IMR-90 (cell line): ENCODE measurements at regions not wholly inside any gene's neighbourhood (a gene's known extent, or its start where the extent isn't known, plus 50 kb on each side); places are given as distances from the start of the nearest gene placed in this dataset.

Experiments used
- ATAC-seq: fragments of 200-7000 bp; cut with Tn5 transposase; 2 replicates; pipeline ENCODE4 v1.9.1; 2020; ENCODE audit warnings: low read depth, mild to moderate bottlenecking, moderate library complexity
- BruUV-seq: library from RNA; stranded (reverse); fragments of 400-500 nt; replicated peaks from 2 replicates; lab custom pipeline; 2021; lab: Mats Ljungman, UMichigan
- CTCF ChIA-PET: fragments of 300-600 bp; formaldehyde crosslinking; extraction: SDS; loops from one replicate; lab custom pipeline; 2021; ENCODE audit warnings: antibody characterized with exemption; lab: Yijun Ruan, JAX
- POLR2A ChIA-PET: fragments of 300-600 bp; sonication (Branson Sonifier 250); formaldehyde crosslinking; loops from one replicate; lab custom pipeline; 2022; ENCODE audit warnings: antibody characterized with exemption; ENCODE audit not compliant: unreplicated experiment; lab: Charles Lee
- DNase-seq: peaks from one replicate; pipeline ENCODE4 v3.0.0; 2013
- H2AFZ ChIP-seq: replicated peaks from 2 replicates; pipeline ENCODE3; 2013; ENCODE audit warnings: low read length, mild to moderate bottlenecking; ENCODE audit not compliant: poor library complexity
- H2AK5ac ChIP-seq: 2 replicates; pipeline ENCODE4 v1.6.1; 2013; ENCODE audit warnings: low read depth, low read length, inconsistent platforms
- H2AK9ac ChIP-seq: replicated peaks from 2 replicates; pipeline ENCODE3; 2013; ENCODE audit warnings: mild to moderate bottlenecking, low read depth, low read length, moderate library complexity; ENCODE audit not compliant: poor library complexity
- H2BK120ac ChIP-seq: 2 replicates; pipeline ENCODE4 v1.6.1; 2013; ENCODE audit warnings: low read depth, low read length, inconsistent platforms
- H2BK15ac ChIP-seq: 3 replicates; pipeline ENCODE4 v1.6.1; 2013; ENCODE audit warnings: low read depth, low read length, inconsistent platforms
- H2BK20ac ChIP-seq: 2 replicates; pipeline ENCODE4 v1.6.1; 2013; ENCODE audit warnings: low read depth, mild to moderate bottlenecking, inconsistent platforms, low read length, moderate library complexity
- H2BK5ac ChIP-seq: 2 replicates; pipeline ENCODE4 v1.6.1; 2013; ENCODE audit warnings: mild to moderate bottlenecking, low read depth, low read length, inconsistent platforms; ENCODE audit not compliant: poor library complexity, severe bottlenecking
- H3K14ac ChIP-seq: replicated peaks from 2 replicates; pipeline ENCODE4 v1.6.1; 2013; ENCODE audit warnings: low read depth, low read length, inconsistent platforms
- H3K18ac ChIP-seq: 2 replicates; pipeline ENCODE4 v1.6.1; 2013; ENCODE audit warnings: low read depth, low read length, control low read depth
- H3K23ac ChIP-seq: 2 replicates; pipeline ENCODE4 v1.6.1; 2013; ENCODE audit warnings: low read depth, low read length, inconsistent platforms
- H3K27ac ChIP-seq: 2 replicates; pipeline ENCODE4 v1.5.1; 2013; ENCODE audit warnings: mild to moderate bottlenecking, control low read depth, low read length; ENCODE audit not compliant: insufficient read depth
- H3K27me3 ChIP-seq: 2 replicates; pipeline ENCODE4 v1.6.1; 2013; ENCODE audit warnings: low read length; ENCODE audit not compliant: control insufficient read depth, insufficient read depth
- H3K36me3 ChIP-seq: 2 replicates; pipeline ENCODE4 v1.6.1; 2013; ENCODE audit warnings: low read length, mixed read lengths; ENCODE audit not compliant: control insufficient read depth, insufficient read depth
- H3K4ac ChIP-seq: 2 replicates; pipeline ENCODE4 v1.6.1; 2013; ENCODE audit warnings: low read depth, low read length, inconsistent platforms
- H3K4me1 ChIP-seq: 2 replicates; pipeline ENCODE4 v1.6.1; 2013; ENCODE audit warnings: low read length, mixed read lengths; ENCODE audit not compliant: control insufficient read depth, insufficient read depth
- H3K4me2 ChIP-seq: 2 replicates; pipeline ENCODE4 v1.6.1; 2013; ENCODE audit warnings: low read depth, mild to moderate bottlenecking, control low read depth, low read length, moderate library complexity
- H3K4me3 ChIP-seq: 2 replicates; pipeline ENCODE4 v1.5.1; 2013; ENCODE audit warnings: low read depth, mild to moderate bottlenecking, control low read depth, low read length, moderate library complexity; ENCODE audit not compliant: insufficient read depth
- H3K56ac ChIP-seq: 2 replicates; pipeline ENCODE4 v1.6.1; 2013; ENCODE audit warnings: low read length, inconsistent platforms; ENCODE audit not compliant: insufficient read depth; ENCODE audit errors: extremely low read depth
- H3K79me1 ChIP-seq, 2 experiments: 2 replicates each; pipeline ENCODE4 v1.6.1; 2013; ENCODE audit warnings: low read length in 2 of 2, inconsistent platforms in 1 of 2, low read depth in 1 of 2
- H3K9ac ChIP-seq: 2 replicates; pipeline ENCODE4 v1.6.1; 2013; ENCODE audit warnings: low read depth, low read length, control low read depth
- H3K9me1 ChIP-seq: 2 replicates; pipeline ENCODE4 v1.6.1; 2013; ENCODE audit warnings: low read length, inconsistent platforms; ENCODE audit not compliant: insufficient read depth
- H3K9me3 ChIP-seq: 2 replicates; pipeline ENCODE4 v1.6.1; 2013; ENCODE audit warnings: low read length; ENCODE audit not compliant: control insufficient read depth, insufficient read depth
- H4K20me1 ChIP-seq: 2 replicates; pipeline ENCODE4 v1.6.1; 2013; ENCODE audit warnings: low read length, inconsistent platforms; ENCODE audit not compliant: insufficient read depth
- H4K5ac ChIP-seq: 2 replicates; pipeline ENCODE4 v1.6.1; 2013; ENCODE audit warnings: mild to moderate bottlenecking, low read depth, low read length, control low read depth
- H4K8ac ChIP-seq, 2 experiments: 2 replicates each; pipeline ENCODE4 v1.6.1; 2013; ENCODE audit warnings: low read depth in 2 of 2, low read length in 2 of 2, control low read depth in 1 of 2, inconsistent platforms in 1 of 2
- H4K91ac ChIP-seq: 2 replicates; pipeline ENCODE4 v1.6.1; 2013; ENCODE audit warnings: low read depth, low read length, inconsistent platforms; ENCODE audit not compliant: insufficient read depth
- ELK1 ChIP-seq: fragments of 150-350 bp; IDR thresholded peaks from 2 replicates; pipeline ENCODE4 v1.6.1; 2016; ENCODE audit warnings: low read depth, mild to moderate bottlenecking, low read length, moderate library complexity, borderline replicate concordance
- FOS ChIP-seq: fragments of 150-350 bp; IDR thresholded peaks from 2 replicates; pipeline ENCODE4 v1.6.1; 2016; ENCODE audit warnings: low read depth, low read length
- MAZ ChIP-seq: IDR thresholded peaks from 2 replicates; pipeline ENCODE4 v1.6.1; 2012; ENCODE audit warnings: low read depth, mild to moderate bottlenecking, low read length, improper control_type of control experiment, moderate library complexity, borderline replicate concordance
- MXI1 ChIP-seq: IDR thresholded peaks from 2 replicates; pipeline ENCODE4 v1.6.1; 2012; ENCODE audit warnings: low read depth, mild to moderate bottlenecking, low read length, moderate library complexity, borderline replicate concordance
- POLR2A ChIP-seq: IDR thresholded peaks from 2 replicates; pipeline ENCODE4 v1.6.1; 2012; ENCODE audit warnings: mild to moderate bottlenecking, low read depth, low read length
- RAD21 ChIP-seq: IDR thresholded peaks from 2 replicates; pipeline ENCODE4 v1.6.1; 2012; ENCODE audit warnings: low read length, improper control_type of control experiment
- RFX5 ChIP-seq: IDR thresholded peaks from 2 replicates; pipeline ENCODE4 v1.8.0; 2012; ENCODE audit warnings: low read depth, mild to moderate bottlenecking, low read length, moderate library complexity
- SMC3 ChIP-seq: fragments of 150-350 bp; IDR thresholded peaks from 2 replicates; pipeline ENCODE4 v1.6.1; 2016; ENCODE audit warnings: low read depth, mild to moderate bottlenecking, antibody characterized with exemption, low read length, moderate library complexity
- WGBS, 2 experiments: methylation state at CpG; one replicate each; pipeline versions ENCODE4 v1.1.5 to v1.1.7; 2013; ENCODE audit warnings: missing lambda C conversion rate in 2 of 2; ENCODE audit not compliant: insufficient read length in 1 of 2; ENCODE audit errors: extremely low coverage in 2 of 2; 5-methylcytosine and 5-hydroxymethylcytosine counted together
- dilution Hi-C: fragments of 300-500 bp; cut with HindIII; formaldehyde crosslinking; loops from one replicate; pipeline ENCODE4 v1.14.3; 2018; ENCODE audit warnings: low sequenced_read_pairs; ENCODE audit not compliant: unreplicated experiment
- in situ Hi-C: fragments of 300-500 bp; cut with MboI; formaldehyde crosslinking; loops from 3 replicates; pipeline ENCODE4 v1.14.3; 2019; ENCODE audit warnings: low sequenced_read_pairs, inconsistent platforms, mixed read lengths
- intact Hi-C: fragments of 100-400 bp; cut with micrococcal nuclease; formaldehyde crosslinking; loops from 2 replicates; pipeline ENCODE4 v1.10.0; 2022

GRCh38 chr18:41024792-41025191 is 930.2 kb upstream of the PIK3C3 start:
- Histone ChIP-seq H2AK9ac (no peak overlapping the region), H3K4me3 (no peak overlapping the region), H3K27ac (no peak overlapping the region), H3K36me3 (no peaks in the 10 kb centered on the region), H2BK5ac (no peak overlapping the region), H2AFZ (no peak overlapping the region), H2AK5ac (no peak overlapping the region), H3K56ac (no peak overlapping the region), H2BK15ac (no peak overlapping the region), H3K27me3 (no peaks in the 10 kb centered on the region), H3K14ac (no peak overlapping the region), H3K9me1 (no peaks in the 10 kb centered on the region), H3K23ac (no peak overlapping the region), H3K18ac (no peak overlapping the region), H3K79me1 (no peaks in the 10 kb centered on the region), H4K91ac (no peak overlapping the region), H3K4me2 (no peak overlapping the region), H3K9ac (no peak overlapping the region), H2BK20ac (no peak overlapping the region), H4K8ac (no peak overlapping the region), H4K5ac (no peak overlapping the region), H4K20me1 (no peaks in the 10 kb centered on the region), H3K4me1 (no peaks in the 10 kb centered on the region), H2BK120ac (no peak overlapping the region), H3K9me3 (no peaks in the 10 kb centered on the region), H3K4ac (no peak overlapping the region)
- no peak for DNase-seq
- dilution Hi-C loops, result no loop called here
- BruUV-seq, result no TSS peak
- TF ChIP-seq RAD21 (no peak), MAZ (no peak), FOS (no peak), MXI1 (no peak), SMC3 (no peak), POLR2A (no peak), RFX5 (no peak), ELK1 (no peak)
- ATAC-seq, result no peak
- WGBS, 2 experiments, result no CpG with 5 or more reads among the region's 2 CpGs
- ChIA-PET CTCF (no interaction called here), POLR2A (interaction anchor here (0.6 kb wide), 1 partner anchor 9 kb away, joined by 3 read pairs; no protein-coding TSS in a partner anchor)
- in situ Hi-C loops, result no loop called here
- intact Hi-C loops, result no loop called here
